Left kidney (tissue), 1 donor: ENCODE measurements at regions not wholly inside any gene's neighbourhood (a gene's known extent, or its start where the extent isn't known, plus 50 kb on each side); places are given as distances from the start of the nearest gene placed in this dataset.

Source experiments
- DNase-seq: peaks from one replicate; pipeline ENCODE4 v3.0.0-alpha.2; 2013

GRCh38 chr11:15541079-15541478 is 426.4 kb downstream of the INSC start:
- DNase-seq: no peak

GRCh38 chr11:15544353-15544752 is 429.6 kb downstream of the INSC start:
- no peak for DNase-seq

GRCh38 chr11:15547685-15548084 is 433.0 kb downstream of the INSC start:
- no peak for DNase-seq

GRCh38 chr11:15551901-15552851 is 437.5 kb downstream of the INSC start:
- DNase-seq: no peak

- no peak for DNase-seq
Measured at GRCh38 chr11:15555161-15555560, 440.4 kb downstream of the INSC start.

- no peak for DNase-seq
Measured at GRCh38 chr11:15557457-15558230, 442.9 kb downstream of the INSC start.

- no peak for DNase-seq
Measured at GRCh38 chr11:15558513-15559181, 443.9 kb downstream of the INSC start.

- DNase-seq: no peak
Measured at GRCh38 chr11:15560689-15561467, 446.2 kb downstream of the INSC start.

GRCh38 chr11:15562230-15562629 is 447.5 kb downstream of the INSC start:
- DNase-seq: no peak

GRCh38 chr11:15563054-15563453 is 448.3 kb downstream of the INSC start:
- DNase-seq: no peak

GRCh38 chr11:15565880-15566279 is 451.2 kb downstream of the INSC start:
- DNase-seq: no peak

GRCh38 chr11:15568440-15568839 is 453.7 kb downstream of the INSC start:
- no peak for DNase-seq

- DNase-seq: no peak
Measured at GRCh38 chr11:15569305-15570025, 454.7 kb downstream of the INSC start.

- no peak for DNase-seq
Measured at GRCh38 chr11:15575409-15575808, 460.7 kb downstream of the INSC start.

- no peak for DNase-seq
Measured at GRCh38 chr11:15576769-15577168, 462.0 kb downstream of the INSC start.

GRCh38 chr11:15577519-15577918 is 462.8 kb downstream of the INSC start:
- DNase-seq: no peak

GRCh38 chr11:15579287-15580001 is 464.7 kb downstream of the INSC start:
- no peak for DNase-seq

- no peak for DNase-seq
Measured at GRCh38 chr11:15580056-15580774, 465.5 kb downstream of the INSC start.

GRCh38 chr11:15580775-15581095 is 466.0 kb downstream of the INSC start:
- no peak for DNase-seq

GRCh38 chr11:15584158-15584557 is 469.4 kb downstream of the INSC start:
- DNase-seq: no peak
